ENCODE measurements at regions not wholly inside any gene's neighbourhood (a gene's known extent, or its start where the extent isn't known, plus 50 kb on each side); places are given as distances from the start of the nearest gene placed in this dataset.

DNA sequence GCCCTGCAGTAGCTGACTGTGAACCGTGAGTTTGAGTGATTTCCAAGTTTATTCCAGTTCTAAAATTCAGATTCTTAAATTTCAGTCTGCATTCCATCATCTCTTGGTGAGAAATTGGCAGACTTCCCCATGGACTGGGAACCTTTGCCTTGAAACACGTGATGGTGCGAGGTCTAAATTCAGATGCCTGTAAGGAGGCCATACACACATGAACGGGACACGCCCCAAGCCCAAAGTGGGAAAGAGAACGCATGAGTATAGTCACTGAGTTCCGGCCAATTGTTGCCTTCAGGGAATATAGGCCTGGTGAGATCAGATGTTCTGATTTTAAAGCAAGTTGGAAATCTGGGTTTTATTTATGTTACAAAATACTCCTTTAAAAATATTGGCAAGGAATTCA is 1084.4 kb upstream of the WWC1 start (continued):
- TF ChIP-seq ZNF70 (CRISPR knock-in tag; IDR thresholded peaks at IDR 0.05) (no peak), PPARA (CRISPR knock-in tag; IDR thresholded peaks at IDR 0.05; ENCODE audit: borderline replicate concordance) (no peak)

DNA sequence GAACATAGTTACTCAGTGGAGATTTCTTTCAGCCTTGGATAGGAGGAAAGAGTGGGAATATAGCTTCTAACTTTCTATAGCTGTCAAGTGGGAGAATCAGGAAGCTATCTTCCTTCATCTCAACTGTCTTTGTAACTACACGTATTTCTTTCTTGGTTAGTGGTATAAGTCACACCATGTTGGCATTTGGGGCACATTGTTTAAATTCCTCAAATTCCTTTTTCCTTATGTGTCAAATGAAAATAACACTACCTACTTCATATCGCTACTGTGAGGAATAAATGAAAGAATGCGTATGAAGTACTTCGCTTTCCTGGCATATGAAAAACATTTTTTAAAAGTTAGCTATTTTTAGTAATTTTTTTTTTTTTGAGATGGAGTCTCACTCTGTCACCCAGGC is 1082.5 kb upstream of the WWC1 start:
- peak; percentile 32; the same call in 1 of the 3 replicates for ATAC-seq
- TF ChIP-seq OSR1 (CRISPR knock-in tag; IDR thresholded peaks at IDR 0.05) (no peak), ISL1 (CRISPR knock-in tag; IDR thresholded peaks at IDR 0.05) (peak; percentile 73)

DNA sequence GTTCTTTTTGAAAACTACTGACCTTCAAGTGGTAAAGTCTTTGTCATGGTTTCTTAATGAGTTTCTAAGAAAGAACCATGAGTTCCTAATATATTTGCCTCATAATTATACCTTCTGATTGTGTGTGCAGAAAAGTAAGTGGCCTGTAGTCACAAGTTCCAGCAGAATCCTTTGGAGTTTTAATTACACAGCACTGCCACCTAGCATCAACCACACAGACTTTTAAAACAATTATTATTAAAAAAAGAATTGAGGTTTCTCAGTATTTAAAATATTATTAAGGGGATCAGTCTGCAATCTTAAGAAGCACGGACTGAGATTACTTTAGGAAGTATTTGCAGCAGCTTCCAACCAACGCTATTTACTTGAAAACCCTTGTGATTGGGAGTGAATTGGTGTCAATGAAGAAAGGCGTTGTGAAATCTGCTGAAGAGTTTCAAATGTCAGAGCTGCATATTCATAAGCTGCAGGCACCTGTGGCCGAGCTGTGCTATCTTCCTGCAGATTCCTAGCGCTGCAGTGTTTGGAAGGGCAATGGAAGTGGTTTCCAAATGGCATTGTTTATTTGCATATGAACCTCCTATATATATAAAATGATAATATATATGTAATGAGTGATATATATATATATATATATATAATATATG is 1074.2 kb upstream of the WWC1 start:
- no peak for TF ChIP-seq BACH2 (CRISPR knock-in tag; IDR thresholded peaks at IDR 0.05; ENCODE audit: borderline replicate concordance)
- TF ChIP-seq TOX (CRISPR knock-in tag; IDR thresholded peaks at IDR 0.05; ENCODE audit: borderline replicate concordance): no peak
- no peak for TF ChIP-seq GLIS3 (CRISPR knock-in tag; IDR thresholded peaks at IDR 0.05)
- no peak for TF ChIP-seq ARNTL (CRISPR knock-in tag; IDR thresholded peaks at IDR 0.05; ENCODE audit: borderline replicate concordance, low read depth)
- TF ChIP-seq, protein P1, sequence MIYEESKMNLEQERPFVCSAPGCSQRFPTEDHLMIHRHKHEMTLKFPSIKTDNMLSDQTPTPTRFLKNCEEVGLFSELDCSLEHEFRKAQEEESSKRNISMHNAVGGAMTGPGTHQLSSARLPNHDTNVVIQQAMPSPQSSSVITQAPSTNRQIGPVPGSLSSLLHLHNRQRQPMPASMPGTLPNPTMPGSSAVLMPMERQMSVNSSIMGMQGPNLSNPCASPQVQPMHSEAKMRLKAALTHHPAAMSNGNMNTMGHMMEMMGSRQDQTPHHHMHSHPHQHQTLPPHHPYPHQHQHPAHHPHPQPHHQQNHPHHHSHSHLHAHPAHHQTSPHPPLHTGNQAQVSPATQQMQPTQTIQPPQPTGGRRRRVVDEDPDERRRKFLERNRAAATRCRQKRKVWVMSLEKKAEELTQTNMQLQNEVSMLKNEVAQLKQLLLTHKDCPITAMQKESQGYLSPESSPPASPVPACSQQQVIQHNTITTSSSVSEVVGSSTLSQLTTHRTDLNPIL (CRISPR knock-in tag; IDR thresholded peaks at IDR 0.05; ENCODE audit: low read depth): no peak
- ATAC-seq: no peak

DNA sequence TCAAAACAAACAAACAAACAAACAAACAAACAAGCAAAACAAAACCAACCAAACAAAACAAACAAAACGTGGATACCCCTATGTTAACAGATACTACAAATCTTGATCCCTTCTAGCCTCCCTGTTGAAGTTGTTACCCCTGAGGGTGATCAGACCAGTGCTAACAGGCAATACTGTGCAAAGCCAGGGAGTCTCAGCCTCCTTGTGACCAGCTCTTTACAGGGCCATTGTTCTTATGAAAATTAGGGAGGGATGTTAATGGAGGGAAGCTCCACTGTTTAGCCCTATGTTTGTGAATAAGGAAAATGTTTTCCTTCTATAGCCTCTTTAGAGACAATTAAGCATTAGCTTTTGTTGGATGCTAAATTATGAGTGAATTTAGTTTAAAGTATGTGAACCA is 1072.1 kb upstream of the WWC1 start:
- ATAC-seq: no peak
- TF ChIP-seq, protein P1 (CRISPR knock-in tag; IDR thresholded peaks at IDR 0.05; ENCODE audit: low read depth): no peak
- TF ChIP-seq, protein P2, sequence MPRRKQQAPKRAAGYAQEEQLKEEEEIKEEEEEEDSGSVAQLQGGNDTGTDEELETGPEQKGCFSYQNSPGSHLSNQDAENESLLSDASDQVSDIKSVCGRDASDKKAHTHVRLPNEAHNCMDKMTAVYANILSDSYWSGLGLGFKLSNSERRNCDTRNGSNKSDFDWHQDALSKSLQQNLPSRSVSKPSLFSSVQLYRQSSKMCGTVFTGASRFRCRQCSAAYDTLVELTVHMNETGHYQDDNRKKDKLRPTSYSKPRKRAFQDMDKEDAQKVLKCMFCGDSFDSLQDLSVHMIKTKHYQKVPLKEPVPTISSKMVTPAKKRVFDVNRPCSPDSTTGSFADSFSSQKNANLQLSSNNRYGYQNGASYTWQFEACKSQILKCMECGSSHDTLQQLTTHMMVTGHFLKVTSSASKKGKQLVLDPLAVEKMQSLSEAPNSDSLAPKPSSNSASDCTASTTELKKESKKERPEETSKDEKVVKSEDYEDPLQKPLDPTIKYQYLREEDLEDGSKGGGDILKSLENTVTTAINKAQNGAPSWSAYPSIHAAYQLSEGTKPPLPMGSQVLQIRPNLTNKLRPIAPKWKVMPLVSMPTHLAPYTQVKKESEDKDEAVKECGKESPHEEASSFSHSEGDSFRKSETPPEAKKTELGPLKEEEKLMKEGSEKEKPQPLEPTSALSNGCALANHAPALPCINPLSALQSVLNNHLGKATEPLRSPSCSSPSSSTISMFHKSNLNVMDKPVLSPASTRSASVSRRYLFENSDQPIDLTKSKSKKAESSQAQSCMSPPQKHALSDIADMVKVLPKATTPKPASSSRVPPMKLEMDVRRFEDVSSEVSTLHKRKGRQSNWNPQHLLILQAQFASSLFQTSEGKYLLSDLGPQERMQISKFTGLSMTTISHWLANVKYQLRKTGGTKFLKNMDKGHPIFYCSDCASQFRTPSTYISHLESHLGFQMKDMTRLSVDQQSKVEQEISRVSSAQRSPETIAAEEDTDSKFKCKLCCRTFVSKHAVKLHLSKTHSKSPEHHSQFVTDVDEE (CRISPR knock-in tag; IDR thresholded peaks at IDR 0.05): no peak
- TF ChIP-seq ARNTL (CRISPR knock-in tag; IDR thresholded peaks at IDR 0.05; ENCODE audit: borderline replicate concordance, low read depth) (no peak), ZNF8 (CRISPR knock-in tag; IDR thresholded peaks at IDR 0.05) (no peak), SNAI2 (CRISPR knock-in tag; IDR thresholded peaks at IDR 0.05) (no peak), ZFP3 (CRISPR knock-in tag; IDR thresholded peaks at IDR 0.05) (no peak), RARB (CRISPR knock-in tag; IDR thresholded peaks at IDR 0.05) (no peak), ZNF70 (CRISPR knock-in tag; IDR thresholded peaks at IDR 0.05) (no peak), TCF4 (CRISPR knock-in tag; IDR thresholded peaks at IDR 0.05; ENCODE audit: borderline replicate concordance) (no peak), GLIS3 (CRISPR knock-in tag; IDR thresholded peaks at IDR 0.05) (no peak), OSR1 (CRISPR knock-in tag; IDR thresholded peaks at IDR 0.05) (no peak)
- TF ChIP-seq, protein P3, sequence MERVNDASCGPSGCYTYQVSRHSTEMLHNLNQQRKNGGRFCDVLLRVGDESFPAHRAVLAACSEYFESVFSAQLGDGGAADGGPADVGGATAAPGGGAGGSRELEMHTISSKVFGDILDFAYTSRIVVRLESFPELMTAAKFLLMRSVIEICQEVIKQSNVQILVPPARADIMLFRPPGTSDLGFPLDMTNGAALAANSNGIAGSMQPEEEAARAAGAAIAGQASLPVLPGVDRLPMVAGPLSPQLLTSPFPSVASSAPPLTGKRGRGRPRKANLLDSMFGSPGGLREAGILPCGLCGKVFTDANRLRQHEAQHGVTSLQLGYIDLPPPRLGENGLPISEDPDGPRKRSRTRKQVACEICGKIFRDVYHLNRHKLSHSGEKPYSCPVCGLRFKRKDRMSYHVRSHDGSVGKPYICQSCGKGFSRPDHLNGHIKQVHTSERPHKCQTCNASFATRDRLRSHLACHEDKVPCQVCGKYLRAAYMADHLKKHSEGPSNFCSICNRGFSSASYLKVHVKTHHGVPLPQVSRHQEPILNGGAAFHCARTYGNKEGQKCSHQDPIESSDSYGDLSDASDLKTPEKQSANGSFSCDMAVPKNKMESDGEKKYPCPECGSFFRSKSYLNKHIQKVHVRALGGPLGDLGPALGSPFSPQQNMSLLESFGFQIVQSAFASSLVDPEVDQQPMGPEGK (CRISPR knock-in tag; IDR thresholded peaks at IDR 0.05; ENCODE audit: borderline replicate concordance): no peak
- TF ChIP-seq, protein P4, sequence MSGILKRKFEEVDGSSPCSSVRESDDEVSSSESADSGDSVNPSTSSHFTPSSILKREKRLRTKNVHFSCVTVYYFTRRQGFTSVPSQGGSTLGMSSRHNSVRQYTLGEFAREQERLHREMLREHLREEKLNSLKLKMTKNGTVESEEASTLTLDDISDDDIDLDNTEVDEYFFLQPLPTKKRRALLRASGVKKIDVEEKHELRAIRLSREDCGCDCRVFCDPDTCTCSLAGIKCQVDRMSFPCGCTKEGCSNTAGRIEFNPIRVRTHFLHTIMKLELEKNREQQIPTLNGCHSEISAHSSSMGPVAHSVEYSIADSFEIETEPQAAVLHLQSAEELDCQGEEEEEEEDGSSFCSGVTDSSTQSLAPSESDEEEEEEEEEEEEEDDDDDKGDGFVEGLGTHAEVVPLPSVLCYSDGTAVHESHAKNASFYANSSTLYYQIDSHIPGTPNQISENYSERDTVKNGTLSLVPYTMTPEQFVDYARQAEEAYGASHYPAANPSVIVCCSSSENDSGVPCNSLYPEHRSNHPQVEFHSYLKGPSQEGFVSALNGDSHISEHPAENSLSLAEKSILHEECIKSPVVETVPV (CRISPR knock-in tag; IDR thresholded peaks at IDR 0.05): no peak

DNA sequence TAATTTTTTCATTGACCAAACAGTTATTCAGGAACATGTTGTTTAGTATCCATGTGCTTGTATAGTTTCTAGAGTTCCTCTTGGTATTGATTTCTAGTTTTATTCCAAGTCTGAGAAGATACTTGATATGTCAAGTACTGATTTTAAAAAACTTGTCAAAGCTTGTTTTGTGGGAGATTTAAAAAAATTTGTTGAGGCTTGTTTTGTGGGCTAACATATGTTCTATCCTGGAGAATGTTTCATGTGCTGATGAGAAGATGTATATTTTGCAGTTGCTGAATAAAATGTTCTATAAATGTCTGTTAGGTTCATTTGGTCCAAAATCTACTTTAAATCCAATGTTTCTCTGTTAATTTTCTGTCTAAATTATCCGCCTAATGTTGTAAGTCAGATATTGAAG is 1065.1 kb upstream of the WWC1 start:
- no peak for ATAC-seq
- TF ChIP-seq, protein P1 (CRISPR knock-in tag; IDR thresholded peaks at IDR 0.05; ENCODE audit: low read depth): no peak
- TF ChIP-seq RARB (CRISPR knock-in tag; IDR thresholded peaks at IDR 0.05): no peak
- no peak for TF ChIP-seq OSR1 (CRISPR knock-in tag; IDR thresholded peaks at IDR 0.05)
- no peak for TF ChIP-seq TOX (CRISPR knock-in tag; IDR thresholded peaks at IDR 0.05; ENCODE audit: borderline replicate concordance)
- TF ChIP-seq, protein P2 (CRISPR knock-in tag; IDR thresholded peaks at IDR 0.05): no peak
- TF ChIP-seq ZNF8 (CRISPR knock-in tag; IDR thresholded peaks at IDR 0.05): no peak
- TF ChIP-seq ZNF565 (CRISPR knock-in tag; conservative IDR thresholded peaks at IDR 0.05; ENCODE audit: low read depth): no peak
- TF ChIP-seq ZFP3 (CRISPR knock-in tag; IDR thresholded peaks at IDR 0.05): no peak
- TF ChIP-seq ZC3H10 (CRISPR knock-in tag; IDR thresholded peaks at IDR 0.05): no peak
- no peak for TF ChIP-seq CSDC2 (CRISPR knock-in tag; IDR thresholded peaks at IDR 0.05)
- TF ChIP-seq ESRRG (CRISPR knock-in tag; IDR thresholded peaks at IDR 0.05): no peak

Data from SK-N-SH treated with all-trans-retinoic acid at 6 μM for 48 hours (cell line).